PC-3 (cell line): ENCODE measurements at regions not wholly inside any gene's neighbourhood (a gene's known extent, or its start where the extent isn't known, plus 50 kb on each side); places are given as distances from the start of the nearest gene placed in this dataset.

Experiments
- CTCF ChIP-seq: fragments of 300-600 bp; sonication (generic); conservative IDR thresholded peaks from 2 replicates; pipeline ENCODE4 v1.5.1; 2017; ENCODE audit warnings: antibody characterized with exemption, low read depth, mild to moderate bottlenecking, low read length
- EZH2 ChIP-seq: fragments of 300-600 bp; sonication (generic); IDR thresholded peaks from one replicate; pipeline ENCODE4 v1.6.1; 2017; ENCODE audit warnings: antibody characterized with exemption, mild to moderate bottlenecking, low read length; ENCODE audit not compliant: unreplicated experiment
- EZH2phosphoT487 ChIP-seq: fragments of 300-600 bp; sonication (generic); IDR thresholded peaks from 2 replicates; pipeline ENCODE4 v1.6.1; 2018; ENCODE audit warnings: mild to moderate bottlenecking, antibody characterized with exemption, low read length, borderline replicate concordance

- no peak for TF ChIP-seq EZH2
- no peak for TF ChIP-seq CTCF
- TF ChIP-seq EZH2phosphoT487 = no peak
Observed at GRCh38 chr6:119713903-119714302, 364.3 kb upstream of the MAN1A1 start.
